Astrocyte of the spinal cord (primary cell): ENCODE measurements at regions not wholly inside any gene's neighbourhood (a gene's known extent, or its start where the extent isn't known, plus 50 kb on each side); places are given as distances from the start of the nearest gene placed in this dataset.
"Not testable (repeated sequence)": the region's sequence is repeated elsewhere in the genome, so short reads cannot be mapped to it uniquely, and the experiment has no call there.

Experiments
- DNase-seq: peaks from one replicate; pipeline ENCODE4 v3.0.0; 2011; ENCODE audit warnings: low read depth, low spot score
- H3K4me3 ChIP-seq: 2 replicates; pipeline ENCODE4 v1.5.1; 2011; ENCODE audit warnings: low read depth, mild to moderate bottlenecking, low read length, moderate library complexity
- CTCF ChIP-seq: IDR thresholded peaks from 2 replicates; pipeline ENCODE4 v1.5.1; 2012; ENCODE audit warnings: low read depth, mild to moderate bottlenecking, low read length, inconsistent platforms
- in situ Hi-C: cut with HindIII; loops from 2 replicates; pipeline ENCODE4 v1.10.0; 2017; ENCODE audit warnings: low sequenced_read_pairs

DNA sequence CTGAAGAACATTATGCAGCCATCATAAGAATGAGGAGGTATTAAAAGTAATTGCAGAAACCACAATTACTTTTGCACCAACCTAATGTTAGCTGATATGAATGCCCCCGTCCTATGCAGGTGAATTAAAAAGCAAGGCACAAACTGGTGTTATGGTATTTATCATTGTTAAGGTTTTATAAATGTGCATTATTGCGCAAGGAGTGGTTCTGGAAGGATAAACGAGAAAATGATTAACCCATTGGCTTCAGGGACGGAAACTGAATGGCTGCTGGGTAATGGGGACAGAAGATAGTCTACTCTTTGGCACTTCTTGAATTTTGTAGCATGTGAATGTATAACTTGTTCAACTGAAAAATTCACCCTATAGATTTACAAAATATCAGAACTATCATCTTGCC, 148.6 kb upstream of the SALL4 start:
- in situ Hi-C loops, result no loop called here
- no peak for DNase-seq
- no peak for TF ChIP-seq CTCF
- H3K4me3 ChIP-seq, result no peak overlapping the region

- no peak for DNase-seq
- in situ Hi-C loops, result no loop called here
- no peak for TF ChIP-seq CTCF
- H3K4me3 ChIP-seq, result no peak overlapping the region
These were observed 144.3 kb upstream of the SALL4 start for GRCh38 chr20:51946586-51946985.

DNA sequence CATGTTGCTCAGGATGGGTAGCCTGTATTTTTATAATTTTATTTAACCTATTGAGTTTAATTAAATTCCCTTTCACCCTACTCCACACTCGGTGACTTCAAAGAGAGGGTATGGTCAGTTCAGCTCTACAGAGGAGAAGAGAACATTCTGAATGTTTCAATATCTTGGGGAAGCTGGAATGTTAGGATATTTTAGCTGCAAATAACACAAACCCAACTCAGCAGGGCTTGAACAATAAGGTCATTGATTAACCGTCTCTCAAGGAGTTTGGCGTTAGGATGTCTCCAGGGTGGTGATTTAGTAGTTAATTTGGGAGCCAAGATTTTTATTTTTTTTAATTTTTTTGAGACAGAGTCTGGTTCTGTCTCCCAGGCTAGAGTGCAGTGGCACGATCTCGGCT, 143.6 kb upstream of the SALL4 start:
- in situ Hi-C loops, result no loop called here
- no peak for TF ChIP-seq CTCF

GRCh38 chr20:51945177-51945576, 142.9 kb upstream of the SALL4 start:
- no peak for TF ChIP-seq CTCF
- no peak overlapping the region for H3K4me3 ChIP-seq
- in situ Hi-C loops, result no loop called here
- DNase-seq, result no peak

More for the DNA sequence above, 143.6 kb upstream of the SALL4 start:
- DNase-seq, result no peak
- H3K4me3 ChIP-seq, result no peak overlapping the region

- in situ Hi-C loops, result no loop called here
- DNase-seq, result no peak
- TF ChIP-seq CTCF, result no peak
- H3K4me3 ChIP-seq, result no peak overlapping the region
These were observed 141.4 kb upstream of the SALL4 start for GRCh38 chr20:51943761-51944160.

DNA sequence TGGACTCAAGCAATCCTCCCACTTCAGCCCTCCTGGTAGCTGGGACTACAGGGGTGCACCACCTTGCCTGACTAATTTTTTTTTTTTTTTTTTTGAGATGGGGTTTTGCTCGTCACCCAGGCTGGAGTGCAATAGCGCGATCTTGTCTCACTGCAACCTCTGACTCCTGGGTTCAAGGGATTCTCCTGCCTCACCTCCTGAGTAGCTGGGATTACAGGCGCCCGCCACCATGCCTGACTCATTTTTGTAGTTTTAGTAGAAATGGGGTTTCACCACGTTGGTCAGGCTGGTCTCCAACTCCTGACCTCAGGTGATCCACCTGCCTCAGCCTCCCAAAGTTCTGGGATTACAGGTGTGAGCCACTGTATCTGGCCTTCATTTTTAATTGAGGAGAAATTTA, 141.0 kb upstream of the SALL4 start:
- DNase-seq, in situ Hi-C loops, H3K4me3 ChIP-seq: not testable (repeated sequence)

- no peak for TF ChIP-seq CTCF
- no peak for DNase-seq
- H3K4me3 ChIP-seq, result no peak overlapping the region
- in situ Hi-C loops, result no loop called here
These were observed 139.2 kb upstream of the SALL4 start for GRCh38 chr20:51941503-51941902.
